Activated naive CD8-positive, alpha-beta T cell treated with anti-CD3 and anti-CD28 coated beads, Interleukin-2, amount 10 ng/mL, durations not matched to agents 7 days and 5 days (primary cell): ENCODE measurements at regions not wholly inside any gene's neighbourhood (a gene's known extent, or its start where the extent isn't known, plus 50 kb on each side); places are given as distances from the start of the nearest gene placed in this dataset.
"Not testable (repeated sequence)": the region's sequence is repeated elsewhere in the genome, so short reads cannot be mapped to it uniquely, and the experiment has no call there.

Experiments used
- ATAC-seq: fragments of 150-1000 bp; cut with Tn5 transposase; one replicate; pipeline ENCODE4 v1.10.0; 2021; ENCODE audit warnings: low read depth, moderate library complexity
- POLR2A ChIA-PET: fragments of 350-600 bp; sonication (Branson Sonifier 250); formaldehyde crosslinking; loops from one replicate; lab custom pipeline; 2021; ENCODE audit warnings: antibody characterized with exemption; lab: Charles Lee
- DNase-seq: peaks from one replicate; pipeline ENCODE4 v3.0.0; 2021
- H3K27ac Mint-ChIP-seq: one replicate; pipeline ENCODE4 v1.8.0; 2022; ENCODE audit warnings: mild to moderate bottlenecking, mixed read lengths
- H3K27me3 Mint-ChIP-seq: one replicate; pipeline ENCODE4 v1.8.0; 2022; ENCODE audit warnings: mild to moderate bottlenecking, moderate library complexity, mixed read lengths
- H3K36me3 Mint-ChIP-seq: one replicate; pipeline ENCODE4 v1.8.0; 2021; ENCODE audit warnings: mild to moderate bottlenecking, mixed read lengths
- H3K4me1 Mint-ChIP-seq: one replicate; pipeline ENCODE4 v1.8.0; 2021; ENCODE audit warnings: mixed read lengths
- H3K4me3 Mint-ChIP-seq: one replicate; pipeline ENCODE4 v1.8.0; 2022; ENCODE audit warnings: mild to moderate bottlenecking, moderate library complexity, mixed read lengths
- H3K9me3 Mint-ChIP-seq: one replicate; pipeline ENCODE4 v1.8.0; 2021; ENCODE audit warnings: mixed read lengths

- peak overlapping the region; percentile 68 for H3K27ac Mint-ChIP-seq
- not testable (repeated sequence) for DNase-seq, ATAC-seq, H3K4me3 Mint-ChIP-seq, H3K36me3 Mint-ChIP-seq, H3K9me3 Mint-ChIP-seq
- POLR2A ChIA-PET: interaction anchor here (0.6 kb wide), 1 partner anchor 1872 kb away, joined by 6 read pairs; no protein-coding TSS in a partner anchor
- H3K4me1 Mint-ChIP-seq: peaks cover 27% of the 10 kb centered on the region
- H3K27me3 Mint-ChIP-seq: peaks cover 11% of the 10 kb centered on the region
Measured at GRCh38 chr15:22224961-22225360, 144.6 kb downstream of the OR4M2 start.

GRCh38 chr15:22226034-22226790, 145.9 kb downstream of the OR4M2 start:
- peaks cover 12% of the 10 kb centered on the region for H3K27me3 Mint-ChIP-seq
- no peak overlapping the region for H3K4me3 Mint-ChIP-seq
- no peak overlapping the region for H3K27ac Mint-ChIP-seq
- no peaks in the 10 kb centered on the region for H3K9me3 Mint-ChIP-seq
- H3K4me1 Mint-ChIP-seq: peaks cover 22% of the 10 kb centered on the region
- POLR2A ChIA-PET: interaction anchor here (1.1 kb wide), 1 partner anchor 21 kb away, joined by 3 read pairs; no protein-coding TSS in a partner anchor
- ATAC-seq: no peak
- H3K36me3 Mint-ChIP-seq: no peaks in the 10 kb centered on the region
- peak; percentile 24 for DNase-seq

- Mint-ChIP-seq H3K4me3 (no peak overlapping the region), H3K27me3 (peaks cover 15% of the 10 kb centered on the region), H3K9me3 (no peaks in the 10 kb centered on the region), H3K27ac (no peak overlapping the region), H3K4me1 (peaks cover 9% of the 10 kb centered on the region), H3K36me3 (no peaks in the 10 kb centered on the region)
- DNase-seq (peak; percentile 21), ATAC-seq (no peak)
- POLR2A ChIA-PET: no interaction called here
Measured at GRCh38 chr15:22227411-22228100, 147.2 kb downstream of the OR4M2 start.

GRCh38 chr15:22228101-22228762, 147.9 kb downstream of the OR4M2 start:
- Mint-ChIP-seq H3K27me3 (peaks cover 15% of the 10 kb centered on the region), H3K4me1 (peaks cover 4% of the 10 kb centered on the region), H3K4me3 (no peak overlapping the region), H3K36me3 (no peaks in the 10 kb centered on the region), H3K27ac (no peak overlapping the region), H3K9me3 (no peaks in the 10 kb centered on the region)
- no peak for ATAC-seq
- DNase-seq: peak; percentile 22
- POLR2A ChIA-PET: no interaction called here

- no peak for ATAC-seq
- H3K4me1 Mint-ChIP-seq: peaks cover 2% of the 10 kb centered on the region
- POLR2A ChIA-PET: no interaction called here
- DNase-seq: peak; percentile 15
- H3K27ac Mint-ChIP-seq: no peak overlapping the region
- no peaks in the 10 kb centered on the region for H3K36me3 Mint-ChIP-seq
- H3K4me3 Mint-ChIP-seq: no peak overlapping the region
- H3K27me3 Mint-ChIP-seq: peaks cover 9% of the 10 kb centered on the region
- no peaks in the 10 kb centered on the region for H3K9me3 Mint-ChIP-seq
Measured at GRCh38 chr15:22229990-22230819, 149.9 kb downstream of the OR4M2 start.

- DNase-seq (no peak), ATAC-seq (no peak)
- POLR2A ChIA-PET: no interaction called here
- H3K27ac Mint-ChIP-seq: no peak overlapping the region
- no peaks in the 10 kb centered on the region for H3K4me1 Mint-ChIP-seq
- peaks cover 5% of the 10 kb centered on the region for H3K27me3 Mint-ChIP-seq
- H3K4me3 Mint-ChIP-seq: no peak overlapping the region
- no peaks in the 10 kb centered on the region for H3K9me3 Mint-ChIP-seq
- no peaks in the 10 kb centered on the region for H3K36me3 Mint-ChIP-seq
Measured at GRCh38 chr15:22231603-22232002, 151.3 kb downstream of the OR4M2 start.

GRCh38 chr15:22232675-22233074, 152.3 kb downstream of the OR4M2 start:
- Mint-ChIP-seq H3K27ac (no peak overlapping the region), H3K4me3 (no peak overlapping the region), H3K27me3 (peaks cover 5% of the 10 kb centered on the region), H3K9me3 (no peaks in the 10 kb centered on the region), H3K36me3 (no peaks in the 10 kb centered on the region), H3K4me1 (no peaks in the 10 kb centered on the region)
- ATAC-seq (no peak), DNase-seq (no peak)
- POLR2A ChIA-PET: no interaction called here

- H3K36me3 Mint-ChIP-seq, H3K27me3 Mint-ChIP-seq, H3K4me1 Mint-ChIP-seq, H3K27ac Mint-ChIP-seq, ATAC-seq, H3K9me3 Mint-ChIP-seq, H3K4me3 Mint-ChIP-seq, POLR2A ChIA-PET: not testable (repeated sequence)
- peak; percentile 4 for DNase-seq
Measured at GRCh38 chr15:22235261-22235930, 155.1 kb downstream of the OR4M2 start.

GRCh38 chr15:22236469-22236868, 156.1 kb downstream of the OR4M2 start:
- H3K27ac Mint-ChIP-seq: no peak overlapping the region
- no peaks in the 10 kb centered on the region for H3K9me3 Mint-ChIP-seq
- H3K36me3 Mint-ChIP-seq: no peaks in the 10 kb centered on the region
- POLR2A ChIA-PET: no interaction called here
- ATAC-seq: no peak
- DNase-seq: peak; percentile 4
- no peaks in the 10 kb centered on the region for H3K4me1 Mint-ChIP-seq
- no peak overlapping the region for H3K4me3 Mint-ChIP-seq
- H3K27me3 Mint-ChIP-seq: peaks cover 3% of the 10 kb centered on the region

- H3K27me3 Mint-ChIP-seq: no peaks in the 10 kb centered on the region
- DNase-seq: no peak
- no peaks in the 10 kb centered on the region for H3K36me3 Mint-ChIP-seq
- POLR2A ChIA-PET: no interaction called here
- H3K27ac Mint-ChIP-seq: no peak overlapping the region
- H3K4me1 Mint-ChIP-seq: no peaks in the 10 kb centered on the region
- H3K9me3 Mint-ChIP-seq: no peaks in the 10 kb centered on the region
- ATAC-seq: no peak
- H3K4me3 Mint-ChIP-seq: no peak overlapping the region
Measured at GRCh38 chr15:22237891-22238275, 157.6 kb downstream of the OR4M2 start.

- ATAC-seq, DNase-seq, POLR2A ChIA-PET, H3K36me3 Mint-ChIP-seq, H3K27me3 Mint-ChIP-seq, H3K4me1 Mint-ChIP-seq, H3K4me3 Mint-ChIP-seq, H3K9me3 Mint-ChIP-seq, H3K27ac Mint-ChIP-seq: not testable (repeated sequence)
Measured at GRCh38 chr15:22238276-22238958, 158.1 kb downstream of the OR4M2 start.
